H9 (cell line): ENCODE measurements at regions not wholly inside any gene's neighbourhood (a gene's known extent, or its start where the extent isn't known, plus 50 kb on each side); places are given as distances from the start of the nearest gene placed in this dataset.

ENCODE experiments used
- DNase-seq: peaks from one replicate; pipeline ENCODE4 v3.0.0-alpha.2; 2017
- H2AFZ ChIP-seq: one replicate; pipeline ENCODE4 v1.6.1; 2013; ENCODE audit warnings: mild to moderate bottlenecking, low read length, control low read depth, moderate library complexity
- H2AK5ac ChIP-seq: 2 replicates; pipeline ENCODE4 v1.6.1; 2013; ENCODE audit warnings: low read length, control low read depth, mixed read lengths; ENCODE audit not compliant: insufficient read length
- H2BK120ac ChIP-seq: one replicate; pipeline ENCODE4 v1.6.1; 2013; ENCODE audit warnings: low read depth, mild to moderate bottlenecking, low read length, control low read depth, inconsistent platforms; ENCODE audit not compliant: poor library complexity, severe bottlenecking
- H2BK12ac ChIP-seq: 2 replicates; pipeline ENCODE4 v1.6.1; 2013; ENCODE audit warnings: low read length, control low read depth, mixed read lengths, low read depth; ENCODE audit not compliant: insufficient read length
- H2BK15ac ChIP-seq: 2 replicates; pipeline ENCODE4 v1.6.1; 2013; ENCODE audit warnings: low read depth, low read length, control low read depth
- H2BK20ac ChIP-seq: one replicate; pipeline ENCODE4 v1.6.1; 2013; ENCODE audit warnings: low read depth, mild to moderate bottlenecking, low read length, control low read depth, inconsistent platforms; ENCODE audit not compliant: poor library complexity, severe bottlenecking
- H2BK5ac ChIP-seq: 2 replicates; pipeline ENCODE4 v1.6.1; 2013; ENCODE audit warnings: low read length, control low read depth, mixed read lengths; ENCODE audit not compliant: insufficient read length
- H3K14ac ChIP-seq: 2 replicates; pipeline ENCODE4 v1.6.1; 2013; ENCODE audit warnings: low read length, control low read depth; ENCODE audit not compliant: insufficient read depth
- H3K18ac ChIP-seq: 2 replicates; pipeline ENCODE4 v1.6.1; 2013; ENCODE audit warnings: low read depth, mild to moderate bottlenecking, mixed read lengths, low read length, control low read depth; ENCODE audit not compliant: insufficient read length
- H3K23ac ChIP-seq: 2 replicates; pipeline ENCODE4 v1.6.1; 2013; ENCODE audit warnings: low read length, control low read depth, mixed read lengths, low read depth; ENCODE audit not compliant: insufficient read length
- H3K23me2 ChIP-seq: 2 replicates; pipeline ENCODE4 v1.6.1; 2013; ENCODE audit warnings: low read depth, mild to moderate bottlenecking, mixed read lengths, low read length, control low read depth; ENCODE audit not compliant: insufficient read length, poor library complexity, severe bottlenecking
- H3K27ac ChIP-seq: 2 replicates; pipeline ENCODE4 v1.5.1; 2013; ENCODE audit warnings: low read length, control low read depth, mixed read lengths, low read depth; ENCODE audit not compliant: insufficient read length
- H3K27me3 ChIP-seq: 2 replicates; pipeline ENCODE4 v1.6.1; 2013; ENCODE audit warnings: low read length, control low read depth, inconsistent platforms; ENCODE audit not compliant: insufficient read depth
- H3K4ac ChIP-seq: 2 replicates; pipeline ENCODE4 v1.6.1; 2013; ENCODE audit warnings: low read depth, mild to moderate bottlenecking, control low read depth, inconsistent platforms, low read length, moderate library complexity
- H3K4me1 ChIP-seq: 2 replicates; pipeline ENCODE4 v1.6.1; 2013; ENCODE audit warnings: low read length, control low read depth, inconsistent platforms; ENCODE audit not compliant: insufficient read depth
- H3K4me2 ChIP-seq: 2 replicates; pipeline ENCODE4 v1.6.1; 2013; ENCODE audit warnings: low read length, control low read depth, mixed read lengths; ENCODE audit not compliant: insufficient read length, insufficient read depth
- H3K56ac ChIP-seq: 2 replicates; pipeline ENCODE4 v1.6.1; 2013; ENCODE audit warnings: low read depth, mild to moderate bottlenecking, mixed read lengths, low read length, control low read depth; ENCODE audit not compliant: insufficient read length
- H3K79me1 ChIP-seq: 2 replicates; pipeline ENCODE4 v1.6.1; 2013; ENCODE audit warnings: low read depth, mild to moderate bottlenecking, moderate library complexity, low read length, control low read depth, inconsistent platforms; ENCODE audit not compliant: insufficient read depth, poor library complexity, severe bottlenecking
- H3K79me2 ChIP-seq: 2 replicates; pipeline ENCODE4 v1.6.1; 2013; ENCODE audit warnings: low read length, control low read depth, inconsistent platforms; ENCODE audit not compliant: insufficient read depth
- H3K9ac ChIP-seq: 2 replicates; pipeline ENCODE4 v1.6.1; 2013; ENCODE audit warnings: low read length, control low read depth, mixed read lengths; ENCODE audit not compliant: insufficient read length; ENCODE audit errors: extremely low read depth
- H3K9me3 ChIP-seq: one replicate; pipeline ENCODE4 v1.6.1; 2013; ENCODE audit warnings: low read depth, low read length, inconsistent platforms; ENCODE audit not compliant: control insufficient read depth
- H3T11ph ChIP-seq: one replicate; pipeline ENCODE4 v1.6.1; 2013; ENCODE audit warnings: mild to moderate bottlenecking, low read length, control low read depth, inconsistent platforms
- H4K20me1 ChIP-seq: one replicate; pipeline ENCODE4 v1.6.1; 2013; ENCODE audit not compliant: control insufficient read depth, insufficient read length, insufficient read depth
- H4K5ac ChIP-seq: 2 replicates; pipeline ENCODE4 v1.6.1; 2013; ENCODE audit warnings: low read depth, mild to moderate bottlenecking, mixed read lengths, low read length, control low read depth; ENCODE audit not compliant: insufficient read length
- H4K8ac ChIP-seq: replicated peaks from 2 replicates; pipeline ENCODE4 v1.6.1; 2013; ENCODE audit warnings: low read length, control low read depth, mixed read lengths, low read depth; ENCODE audit not compliant: insufficient read length
- H4K91ac ChIP-seq: 2 replicates; pipeline ENCODE4 v1.6.1; 2013; ENCODE audit warnings: low read depth, mild to moderate bottlenecking, moderate library complexity, mixed read lengths, low read length, control low read depth; ENCODE audit not compliant: insufficient read length
- H3K27ac Mint-ChIP-seq, 3 experiments: 2 replicates in 2 of 3; 3 replicates in 1 of 3; pipeline ENCODE4 v1.8.0; 2020 to 2021; ENCODE audit warnings: mixed read lengths in 3 of 3, mild to moderate bottlenecking in 1 of 3, moderate library complexity in 1 of 3
- H3K27me3 Mint-ChIP-seq: 2 replicates; pipeline ENCODE4 v1.8.0; 2021; ENCODE audit warnings: low read depth, mild to moderate bottlenecking, moderate library complexity, mixed read lengths
- H3K36me3 Mint-ChIP-seq, 3 experiments: 2 replicates in 2 of 3; 3 replicates in 1 of 3; pipeline ENCODE4 v1.8.0; 2020 to 2021; ENCODE audit warnings: low read depth in 3 of 3, mixed read lengths in 3 of 3; ENCODE audit not compliant: insufficient read depth in 1 of 3
- H3K4me1 Mint-ChIP-seq, 2 experiments: 2 replicates each; pipeline ENCODE4 v1.8.0; 2020; ENCODE audit warnings: mixed read lengths in 2 of 2
- H3K4me3 Mint-ChIP-seq, 2 experiments: 2 replicates in 1 of 2; 3 replicates in 1 of 2; pipeline ENCODE4 v1.8.0; 2020 to 2021; ENCODE audit warnings: mild to moderate bottlenecking in 2 of 2, mixed read lengths in 2 of 2, moderate library complexity in 1 of 2
- H3K9me3 Mint-ChIP-seq, 2 experiments: 2 replicates in 1 of 2; 3 replicates in 1 of 2; pipeline ENCODE4 v1.8.0; 2020; ENCODE audit warnings: mild to moderate bottlenecking in 2 of 2, mixed read lengths in 2 of 2, moderate library complexity in 1 of 2
- WGBS: extraction: QIAGEN DNeasy Blood & Tissue Kit; methylation state at CpG from one replicate; pipeline ENCODE4 v1.1.7; 2013; ENCODE audit warnings: missing lambda C conversion rate, low lambda C conversion rate, mixed read lengths; ENCODE audit not compliant: insufficient read length; ENCODE audit errors: extremely low coverage; 5-methylcytosine and 5-hydroxymethylcytosine counted together
- TF ChIP-seq, protein P1 (sequence below): fragments of 200-600 bp; sonication (generic); conservative IDR thresholded peaks from 3 replicates; pipeline ENCODE4 v1.8.0; 2021; ENCODE audit warnings: antibody characterized with exemption, mild to moderate bottlenecking

- peaks cover 8% of the 10 kb centered on the region in 2 experiments for H3K4me1 Mint-ChIP-seq
- no peak overlapping the region for H3K23ac ChIP-seq
- H2BK120ac ChIP-seq = no peak overlapping the region
- no peak overlapping the region for H2BK5ac ChIP-seq
- TF ChIP-seq, protein P1, sequence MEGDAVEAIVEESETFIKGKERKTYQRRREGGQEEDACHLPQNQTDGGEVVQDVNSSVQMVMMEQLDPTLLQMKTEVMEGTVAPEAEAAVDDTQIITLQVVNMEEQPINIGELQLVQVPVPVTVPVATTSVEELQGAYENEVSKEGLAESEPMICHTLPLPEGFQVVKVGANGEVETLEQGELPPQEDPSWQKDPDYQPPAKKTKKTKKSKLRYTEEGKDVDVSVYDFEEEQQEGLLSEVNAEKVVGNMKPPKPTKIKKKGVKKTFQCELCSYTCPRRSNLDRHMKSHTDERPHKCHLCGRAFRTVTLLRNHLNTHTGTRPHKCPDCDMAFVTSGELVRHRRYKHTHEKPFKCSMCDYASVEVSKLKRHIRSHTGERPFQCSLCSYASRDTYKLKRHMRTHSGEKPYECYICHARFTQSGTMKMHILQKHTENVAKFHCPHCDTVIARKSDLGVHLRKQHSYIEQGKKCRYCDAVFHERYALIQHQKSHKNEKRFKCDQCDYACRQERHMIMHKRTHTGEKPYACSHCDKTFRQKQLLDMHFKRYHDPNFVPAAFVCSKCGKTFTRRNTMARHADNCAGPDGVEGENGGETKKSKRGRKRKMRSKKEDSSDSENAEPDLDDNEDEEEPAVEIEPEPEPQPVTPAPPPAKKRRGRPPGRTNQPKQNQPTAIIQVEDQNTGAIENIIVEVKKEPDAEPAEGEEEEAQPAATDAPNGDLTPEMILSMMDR = no peak
- no peak overlapping the region for H3K9ac ChIP-seq
- H4K5ac ChIP-seq = no peak overlapping the region
- no peak overlapping the region for H3K18ac ChIP-seq
- no CpG with 5 or more reads among the region's 5 CpGs for WGBS
- H4K91ac ChIP-seq = no peak overlapping the region
- no peaks in the 10 kb centered on the region for H3K79me2 ChIP-seq
- no peak overlapping the region for H2AK5ac ChIP-seq
- peaks cover 38% of the 10 kb centered on the region for H3K27me3 Mint-ChIP-seq
- no peak overlapping the region for H3T11ph ChIP-seq
- H3K9me3 ChIP-seq = peaks cover 19% of the 10 kb centered on the region
- H3K4me2 ChIP-seq = no peak overlapping the region
- H3K27me3 ChIP-seq = no peaks in the 10 kb centered on the region
- no peak overlapping the region for H2BK20ac ChIP-seq
- no peak overlapping the region for H2AFZ ChIP-seq
- no peaks in the 10 kb centered on the region for H3K23me2 ChIP-seq
- no peak for DNase-seq
- no peak overlapping the region for H3K4ac ChIP-seq
- no peaks in the 10 kb centered on the region for H3K79me1 ChIP-seq
- no peak overlapping the region for H2BK12ac ChIP-seq
- peaks cover 37 to 46% of the 10 kb centered on the region in 2 experiments for H3K9me3 Mint-ChIP-seq
- H3K4me1 ChIP-seq = peaks cover 3% of the 10 kb centered on the region; the same call in 1 of the 2 replicates
- H3K4me3 Mint-ChIP-seq = no peak overlapping the region
- no peak overlapping the region for H2BK15ac ChIP-seq
- H3K27ac ChIP-seq = no peak overlapping the region
- H3K27ac Mint-ChIP-seq = no peak overlapping the region; a peak in 1 of 7 replicates
- no peak overlapping the region for H4K8ac ChIP-seq
- no peak overlapping the region for H3K56ac ChIP-seq
- H3K36me3 Mint-ChIP-seq = peaks cover 20 to 46% (median 34%) of the 10 kb centered on the region in 3 experiments
- H3K14ac ChIP-seq = no peak overlapping the region
- H4K20me1 ChIP-seq = no peaks in the 10 kb centered on the region
Observed at GRCh38 chr2:116160657-116161056, 1653.8 kb upstream of the DDX18 start.
